HG03520 (cell line): ENCODE measurements at regions not wholly inside any gene's neighbourhood (a gene's known extent, or its start where the extent isn't known, plus 50 kb on each side); places are given as distances from the start of the nearest gene placed in this dataset.
"Not testable (repeated sequence)": the region's sequence is repeated elsewhere in the genome, so short reads cannot be mapped to it uniquely, and the experiment has no call there.

Experiments
- ATAC-seq: cut with Tn5 transposase; IDR thresholded peaks from one replicate; pipeline ENCODE4 v1.9.1; 2021; ENCODE audit warnings: mild to moderate bottlenecking, moderate library complexity; ENCODE audit not compliant: unreplicated experiment

DNA sequence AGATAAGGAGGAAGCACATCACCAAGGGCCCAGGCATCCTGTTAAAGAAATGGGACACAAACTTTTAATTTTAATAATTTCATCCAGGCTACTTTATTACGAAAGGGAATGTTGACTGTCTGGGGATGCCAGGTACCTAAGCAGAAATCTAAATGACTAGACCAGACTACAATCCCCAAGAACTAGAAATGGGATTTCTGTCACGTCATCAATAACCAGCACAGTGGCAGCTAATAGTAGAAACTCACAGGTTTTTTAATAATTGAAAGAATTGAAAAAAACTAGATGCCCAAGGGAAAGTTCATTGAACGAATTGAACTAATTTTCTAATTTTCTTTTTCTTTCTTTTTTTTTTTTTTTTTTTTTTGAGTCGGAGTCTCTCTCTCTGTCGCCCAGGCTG lies 789.3 kb downstream of the IGSF11 start:
- no peak for ATAC-seq

DNA sequence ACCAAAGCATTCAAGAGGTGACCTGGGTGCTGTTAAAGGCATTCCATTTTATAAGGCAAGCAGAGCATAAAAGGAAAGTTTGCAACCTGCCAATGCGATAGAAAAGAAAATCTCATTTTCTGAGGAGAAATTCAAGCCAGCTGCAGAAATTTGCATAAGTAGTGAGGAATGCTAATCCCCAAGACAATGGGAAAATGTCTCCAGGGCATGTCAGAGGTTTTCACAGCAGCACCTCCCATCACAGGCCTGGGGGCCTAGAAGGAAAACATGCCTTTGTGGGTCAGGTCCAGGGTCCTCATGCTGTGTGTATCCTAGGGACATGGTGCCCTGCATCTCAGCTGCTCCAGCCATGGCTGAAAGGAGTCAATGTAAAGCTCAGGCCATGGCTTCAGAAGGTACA lies 775.8 kb downstream of the IGSF11 start:
- ATAC-seq: not testable (repeated sequence)

DNA sequence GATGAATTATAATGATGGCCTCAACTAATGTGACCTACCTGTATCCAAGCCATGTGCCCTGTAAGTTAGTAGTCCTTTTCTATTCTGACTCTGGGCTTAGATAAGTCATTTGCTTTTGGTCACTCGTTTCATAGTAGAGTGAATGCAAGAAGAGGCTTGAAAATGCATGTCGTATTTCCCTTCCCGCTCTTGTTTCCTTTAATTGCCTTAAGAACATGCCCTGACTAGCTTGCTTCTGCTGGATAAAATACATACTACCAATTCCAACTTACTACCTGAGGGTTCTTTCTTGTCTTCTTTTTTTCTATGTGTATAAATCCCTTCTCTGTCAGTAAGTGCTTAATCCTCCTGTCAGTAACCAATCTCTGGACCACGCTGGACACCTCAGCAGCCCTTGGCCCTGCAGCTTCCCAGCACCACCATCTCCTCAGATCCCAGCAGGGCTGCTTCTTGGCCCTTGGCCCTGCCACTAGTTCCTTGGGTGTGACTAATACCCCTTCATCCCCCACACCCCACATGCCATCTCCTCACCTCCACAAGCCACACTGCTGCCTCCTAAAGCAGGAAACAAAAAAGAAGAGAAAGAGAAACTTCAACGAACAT lies 771.7 kb downstream of the IGSF11 start:
- ATAC-seq: no peak

DNA sequence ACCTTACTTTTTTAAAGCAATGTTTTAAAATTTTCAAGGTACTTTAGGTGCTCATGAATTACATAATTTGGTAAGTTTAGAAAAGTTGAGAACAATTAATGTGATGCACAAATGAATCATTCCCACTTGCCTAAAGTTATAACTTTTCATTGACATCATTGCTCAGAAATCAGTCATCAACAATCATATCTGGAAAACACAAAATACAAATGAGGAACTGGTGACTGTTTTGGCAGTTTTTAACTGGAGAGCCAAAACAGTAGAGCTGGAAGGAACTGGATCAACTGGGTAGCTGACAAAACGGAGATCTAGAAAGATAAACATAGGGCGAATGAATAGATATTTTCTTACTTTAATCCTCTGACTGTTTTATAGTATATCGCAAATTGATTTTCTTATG lies 767.1 kb downstream of the IGSF11 start:
- ATAC-seq: no peak

DNA sequence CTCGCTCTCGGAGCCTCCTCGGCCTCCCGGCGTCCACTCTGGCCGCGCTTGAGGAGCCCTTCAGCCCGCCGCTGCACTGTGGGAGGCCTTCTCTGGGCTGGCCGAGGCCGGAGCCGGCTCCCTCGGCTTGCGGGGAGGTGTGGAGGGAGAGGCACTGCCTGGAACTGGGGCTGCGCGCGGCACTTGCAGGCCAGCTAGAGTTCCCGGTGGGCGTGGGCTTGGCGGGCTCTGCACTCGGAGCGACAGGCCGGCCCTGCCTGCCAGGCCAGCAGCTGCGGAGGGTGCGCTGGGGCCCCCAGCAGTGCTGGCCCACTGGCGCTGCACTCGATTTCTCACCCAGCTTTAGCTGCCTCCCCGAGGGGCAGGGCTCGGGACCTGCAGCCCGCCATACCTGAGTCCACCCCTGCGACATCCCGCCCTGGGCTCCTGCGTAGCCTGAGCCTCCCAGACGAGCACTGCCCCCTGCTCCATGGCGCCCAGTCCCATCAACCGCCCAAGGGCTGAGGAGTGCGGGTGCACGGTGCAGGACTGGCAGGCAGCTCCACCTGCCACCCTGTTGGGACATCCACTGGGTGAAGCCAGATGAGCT lies 765.0 kb downstream of the IGSF11 start:
- no peak for ATAC-seq

DNA sequence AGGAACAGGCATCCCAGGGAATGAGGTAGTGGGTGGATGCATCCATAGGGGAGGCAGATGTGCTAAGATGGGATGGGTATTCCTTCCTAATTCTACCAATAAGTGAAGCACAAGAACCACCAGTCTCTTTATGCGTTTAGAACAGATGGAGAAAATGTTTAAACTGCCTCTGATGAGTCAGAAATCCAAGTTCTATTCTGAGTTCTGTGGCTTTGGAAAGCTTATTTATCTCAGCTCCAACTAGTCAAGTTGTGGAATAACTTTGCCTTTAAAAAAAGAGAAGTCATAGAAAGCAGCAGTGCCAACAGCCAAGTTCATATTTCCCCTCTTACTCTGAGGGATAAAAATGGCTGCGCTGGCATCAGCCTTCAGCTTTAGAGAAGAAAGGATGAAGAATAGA lies 761.7 kb downstream of the IGSF11 start:
- ATAC-seq: no peak

DNA sequence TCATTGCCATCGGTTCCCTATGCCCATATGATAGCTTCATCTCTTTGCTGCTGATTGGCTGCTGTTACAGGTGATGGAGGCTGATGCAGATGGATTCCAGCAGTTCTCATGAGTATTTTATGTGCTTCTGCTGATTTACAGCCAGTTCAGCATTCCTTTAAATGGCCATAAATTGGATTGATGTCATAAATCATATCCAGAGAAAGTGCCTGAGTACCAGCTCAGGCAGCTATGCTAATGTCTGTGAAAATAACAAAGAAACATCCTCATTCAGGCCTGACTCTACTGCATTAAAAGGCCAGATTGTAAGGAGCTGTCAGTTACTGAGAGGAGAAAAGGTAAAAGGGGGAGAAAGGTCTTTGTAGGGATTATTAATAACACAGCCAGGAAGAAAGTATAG lies 756.8 kb downstream of the IGSF11 start:
- ATAC-seq: no peak

DNA sequence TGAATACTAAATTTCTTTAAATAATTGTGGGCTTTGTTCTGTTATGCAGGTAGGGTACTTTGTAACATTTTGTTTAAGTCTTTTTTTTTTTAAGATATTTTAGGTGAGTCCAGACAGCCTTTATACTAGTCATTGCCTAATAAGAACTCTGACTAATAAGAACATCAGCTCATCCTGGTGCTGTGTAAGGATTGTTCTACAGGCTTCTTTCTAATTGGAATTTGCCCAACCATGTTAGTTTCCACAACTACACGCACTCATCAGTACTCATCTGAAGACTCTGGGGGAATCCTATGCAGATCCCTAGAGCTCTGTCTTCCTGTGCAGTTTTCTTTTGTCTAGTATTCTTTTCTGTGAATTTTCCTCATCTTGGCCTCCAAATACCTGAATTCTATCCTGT lies 741.8 kb downstream of the IGSF11 start:
- no peak for ATAC-seq

DNA sequence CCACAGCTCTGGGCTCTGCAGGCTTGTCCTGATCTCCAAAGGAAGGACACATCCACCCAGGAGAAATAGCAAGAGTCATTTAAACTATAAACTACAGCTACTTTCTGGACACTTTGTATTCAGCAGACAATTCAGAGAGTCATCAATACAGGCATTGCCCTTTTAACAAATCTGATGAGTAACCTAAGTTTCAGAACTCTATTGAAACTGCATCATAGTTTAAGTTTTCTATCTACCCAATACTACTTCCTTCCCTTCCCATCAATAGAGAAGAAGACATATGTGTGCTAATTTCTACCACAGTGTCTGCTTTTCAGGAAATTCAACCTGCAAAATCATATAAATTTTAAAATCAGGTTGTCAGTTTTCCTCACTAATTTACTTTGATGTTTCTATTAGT lies 736.5 kb downstream of the IGSF11 start:
- peak; percentile 53 for ATAC-seq

DNA sequence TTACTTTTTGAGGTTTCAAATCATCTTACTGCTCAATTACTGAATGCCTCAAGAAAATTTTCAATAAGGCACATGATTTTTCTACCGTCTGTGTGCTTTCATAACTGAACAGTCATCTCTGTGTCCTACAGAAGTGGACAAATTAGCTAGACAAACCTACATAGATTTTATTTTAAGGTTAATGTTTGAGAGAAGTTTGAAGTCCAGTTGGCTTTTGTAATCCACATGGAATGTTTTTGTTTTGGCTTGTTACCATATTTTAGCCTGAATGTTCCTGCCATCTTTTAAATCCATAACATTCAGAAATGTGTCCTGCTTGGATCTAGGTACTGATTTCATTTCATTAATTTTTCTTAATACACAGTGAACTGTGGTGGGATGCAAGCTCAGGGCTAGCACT lies 730.1 kb downstream of the IGSF11 start:
- no peak for ATAC-seq

DNA sequence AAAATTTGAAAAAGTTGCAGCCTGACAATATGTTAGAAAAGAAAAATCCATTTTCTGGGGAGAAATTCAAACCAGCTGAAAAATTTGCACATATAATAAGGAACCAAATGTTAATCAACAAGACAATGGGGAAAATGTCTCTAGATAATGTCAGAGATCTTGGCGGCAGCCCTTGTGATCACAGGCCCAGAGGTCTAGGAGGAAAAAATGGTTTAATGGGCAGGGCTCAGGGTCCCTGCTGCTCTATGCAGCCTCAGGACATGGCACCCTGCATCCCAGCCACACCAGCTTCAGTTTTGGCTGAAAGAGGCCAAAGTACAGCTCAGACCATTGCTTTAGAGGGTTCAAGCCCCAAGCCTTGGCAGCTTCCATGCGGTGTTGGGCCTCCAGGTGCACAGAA lies 701.9 kb downstream of the IGSF11 start:
- no peak for ATAC-seq

DNA sequence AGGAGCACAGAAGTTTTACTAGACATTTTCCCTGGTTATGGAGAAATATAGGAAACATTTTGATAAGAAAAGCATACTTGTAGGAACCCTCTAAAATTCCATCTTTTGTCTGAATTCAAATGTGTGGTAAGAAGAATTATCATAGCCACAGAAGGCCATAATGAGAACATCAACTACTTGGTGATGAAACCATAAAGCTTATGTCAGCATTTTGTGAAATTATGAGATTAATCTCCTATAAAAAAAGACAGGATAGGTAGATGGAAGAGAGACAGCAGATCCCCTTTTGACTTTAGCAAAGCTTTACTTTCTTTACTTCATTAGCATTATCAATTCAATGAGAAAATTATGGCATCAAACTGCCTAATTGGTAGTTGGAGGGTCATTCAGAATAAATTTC lies 697.0 kb downstream of the IGSF11 start:
- no peak for ATAC-seq

DNA sequence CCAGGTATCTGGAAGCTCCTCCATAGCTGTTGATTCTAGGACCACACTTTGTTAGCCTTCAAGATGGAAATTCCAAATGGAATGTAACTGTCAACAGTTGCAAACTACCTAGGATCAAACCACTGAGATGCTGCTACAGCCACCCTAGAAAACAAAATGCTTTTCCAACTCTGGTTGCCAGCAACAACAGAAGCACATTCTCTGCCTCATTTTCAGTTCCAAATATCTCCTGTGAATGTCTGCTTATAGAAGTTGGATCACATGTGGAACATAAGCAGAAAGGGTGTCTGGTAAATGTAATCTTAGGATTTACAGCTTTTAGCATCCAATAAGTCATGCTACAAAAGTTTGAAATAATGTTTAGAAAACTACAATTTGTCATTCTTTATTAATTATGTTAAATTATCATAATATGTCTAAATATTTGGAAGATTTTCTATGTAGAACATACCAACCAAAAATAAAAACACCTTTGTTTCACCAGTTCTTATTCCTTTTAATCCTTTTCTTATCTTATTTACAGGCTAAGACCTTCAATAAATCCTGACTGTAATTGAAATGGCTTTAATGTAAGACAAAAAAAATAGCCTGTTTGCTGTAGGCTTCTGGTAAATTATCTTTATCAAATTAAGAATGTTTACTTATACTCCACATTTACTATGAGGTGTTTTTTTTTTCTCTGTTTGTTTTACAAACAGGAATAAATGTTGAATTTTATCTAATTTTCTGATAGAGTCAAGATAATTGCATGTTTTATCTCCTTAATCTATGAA lies 687.1 kb downstream of the IGSF11 start:
- no peak for ATAC-seq

DNA sequence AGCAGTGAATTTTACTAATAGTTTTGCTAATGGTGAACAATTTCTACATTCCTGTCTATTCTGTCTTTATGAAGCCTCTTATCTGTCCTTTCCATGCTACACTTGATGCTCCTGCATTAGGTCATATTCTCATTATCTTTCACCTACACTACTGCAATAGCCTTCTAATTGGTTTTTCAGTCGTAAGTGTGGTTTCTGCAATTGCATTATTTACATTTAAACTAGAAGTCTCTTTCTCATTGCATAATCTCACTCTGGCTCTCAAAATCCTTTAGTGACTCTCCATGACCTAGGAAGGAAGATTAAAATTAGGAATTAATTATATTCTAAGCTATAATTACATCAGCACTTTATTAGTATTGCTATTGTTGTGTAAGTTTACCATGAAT lies 686.5 kb downstream of the IGSF11 start:
- no peak for ATAC-seq

DNA sequence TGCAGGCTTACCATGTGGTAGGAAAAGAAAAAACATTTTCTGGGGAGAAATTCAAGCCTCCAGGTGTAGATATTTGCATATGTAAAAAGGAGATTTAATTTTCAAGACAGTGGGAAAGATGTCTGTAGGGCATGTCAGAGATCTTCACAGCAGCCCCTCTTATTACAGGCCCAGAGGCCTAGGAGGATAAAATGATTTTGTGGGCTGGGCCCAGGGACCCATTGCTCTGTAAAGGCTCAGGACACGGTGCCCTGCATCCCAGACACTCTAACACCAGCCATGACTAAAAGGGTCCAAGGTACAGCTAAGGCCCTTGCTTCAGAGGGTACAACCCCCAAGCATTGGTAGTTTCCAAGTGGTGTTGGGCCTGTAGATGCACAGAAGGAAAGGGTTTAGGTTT lies 680.1 kb downstream of the IGSF11 start:
- no peak for ATAC-seq

DNA sequence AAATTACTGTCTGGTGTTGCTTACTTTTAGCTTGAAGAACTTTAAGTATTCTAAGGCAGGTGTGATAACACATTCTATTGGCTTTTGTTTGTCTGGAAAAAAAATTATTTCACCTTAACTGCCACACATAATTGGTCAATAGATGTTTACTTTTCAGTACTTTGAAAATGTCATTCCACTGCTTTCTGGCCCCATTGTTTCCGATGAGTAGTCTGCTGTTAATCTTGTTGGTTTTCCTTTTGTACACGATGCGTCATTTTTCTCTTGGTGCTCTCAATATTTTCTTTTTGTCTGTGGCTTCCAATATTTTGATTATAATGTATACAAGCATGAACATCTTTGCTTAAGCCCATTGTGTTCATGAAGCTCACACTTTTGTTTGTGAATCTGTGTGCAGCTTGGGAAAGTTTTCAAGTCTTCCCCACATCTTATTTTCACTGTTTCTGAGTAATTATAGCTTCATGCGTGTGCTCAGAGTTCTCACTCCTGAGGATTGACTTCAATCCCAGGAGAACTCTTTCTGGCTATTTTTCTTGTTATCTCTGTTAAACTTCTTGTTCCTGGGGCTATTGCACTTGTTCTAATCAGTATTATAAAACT lies 664.7 kb downstream of the IGSF11 start:
- no peak for ATAC-seq

DNA sequence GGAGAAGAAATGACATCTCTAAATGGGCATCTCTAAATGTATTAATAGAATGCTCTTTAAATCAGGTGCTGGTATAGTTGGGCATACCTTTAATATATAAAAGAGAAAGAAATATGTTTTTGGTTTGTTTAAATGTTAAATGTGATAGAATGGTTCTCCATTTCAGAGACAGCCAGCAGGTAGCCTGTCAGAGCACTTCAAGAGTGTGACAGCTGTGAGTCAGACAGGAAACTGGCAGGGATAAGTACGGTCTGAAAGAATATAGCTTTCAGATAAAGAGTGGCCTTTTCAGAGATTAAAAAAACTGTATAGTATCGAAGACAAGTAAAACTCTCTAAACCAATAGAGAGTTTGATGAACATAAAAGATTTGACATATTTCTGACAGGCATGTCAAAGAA lies 654.1 kb downstream of the IGSF11 start:
- no peak for ATAC-seq

DNA sequence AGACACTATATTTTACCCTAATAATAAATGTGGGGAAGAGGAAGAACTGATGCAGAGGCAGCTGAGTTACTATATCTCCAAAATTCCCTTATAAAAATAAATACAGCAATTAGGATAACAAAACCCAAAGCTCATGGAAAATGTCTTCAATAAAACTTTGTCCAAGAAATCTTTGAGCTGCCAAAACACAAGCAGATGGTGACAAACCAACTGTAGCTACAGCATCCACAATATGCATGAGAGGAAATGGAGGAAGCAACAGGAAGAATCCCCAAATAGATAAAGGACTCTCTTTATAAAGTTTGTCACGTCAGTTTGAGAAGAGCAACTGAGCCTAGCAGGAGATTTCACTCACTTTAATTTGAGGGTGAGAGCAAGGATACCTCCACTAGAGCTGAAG lies 638.2 kb downstream of the IGSF11 start:
- no peak for ATAC-seq

DNA sequence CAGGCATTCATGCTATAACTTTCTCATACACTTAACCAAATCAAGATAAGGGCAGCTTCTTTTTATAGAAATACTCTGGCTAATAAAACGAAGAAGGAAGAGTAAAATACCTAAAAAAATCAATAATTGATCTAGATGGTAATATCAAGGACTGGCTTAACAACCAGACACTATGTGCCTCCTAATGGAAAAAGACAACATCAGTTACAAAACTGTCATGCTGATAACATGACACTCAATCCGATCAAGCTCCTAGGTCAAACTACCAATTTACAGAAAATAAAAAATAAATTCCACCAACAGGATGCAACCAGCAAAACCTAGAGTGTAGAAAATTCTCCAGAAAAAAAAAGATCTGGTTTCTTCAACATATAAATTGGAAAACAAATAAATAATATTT lies 634.6 kb downstream of the IGSF11 start:
- ATAC-seq: no peak

DNA sequence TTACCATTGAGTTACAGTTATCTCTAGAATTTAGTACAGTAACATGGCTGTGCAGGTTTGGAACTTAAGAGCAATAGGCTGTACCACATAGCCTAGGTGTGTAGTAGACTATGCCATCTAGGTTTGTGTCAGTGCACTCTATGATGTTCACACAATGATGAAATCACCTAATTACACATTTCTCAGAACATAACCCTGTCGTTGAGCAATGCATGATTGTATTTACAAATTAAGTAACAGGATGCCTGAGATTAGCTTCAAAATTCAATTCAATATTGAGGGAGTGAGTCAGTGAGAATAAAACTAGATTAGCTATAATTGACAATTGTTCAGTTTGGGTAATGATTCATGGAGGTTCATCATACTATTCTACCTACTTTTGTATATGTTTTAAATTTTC lies 633.8 kb downstream of the IGSF11 start:
- no peak for ATAC-seq

DNA sequence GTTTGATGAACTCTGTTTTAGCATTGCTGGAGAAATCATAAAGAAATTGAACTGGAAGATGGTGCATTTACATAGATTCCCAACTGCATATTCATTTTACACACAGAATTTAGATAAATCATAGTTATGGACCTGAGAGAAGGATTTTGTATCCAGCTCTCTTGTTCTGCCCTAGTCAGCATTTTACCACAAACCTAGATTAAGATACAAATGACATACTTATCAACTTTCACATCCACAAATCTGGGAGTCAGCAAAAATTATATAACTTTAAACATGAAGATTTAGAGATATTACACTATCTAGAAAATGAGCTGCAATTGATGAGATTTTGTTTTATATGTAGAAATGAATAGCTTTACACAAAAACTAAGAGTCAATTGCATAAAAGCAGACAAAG lies 632.8 kb downstream of the IGSF11 start:
- ATAC-seq: no peak

DNA sequence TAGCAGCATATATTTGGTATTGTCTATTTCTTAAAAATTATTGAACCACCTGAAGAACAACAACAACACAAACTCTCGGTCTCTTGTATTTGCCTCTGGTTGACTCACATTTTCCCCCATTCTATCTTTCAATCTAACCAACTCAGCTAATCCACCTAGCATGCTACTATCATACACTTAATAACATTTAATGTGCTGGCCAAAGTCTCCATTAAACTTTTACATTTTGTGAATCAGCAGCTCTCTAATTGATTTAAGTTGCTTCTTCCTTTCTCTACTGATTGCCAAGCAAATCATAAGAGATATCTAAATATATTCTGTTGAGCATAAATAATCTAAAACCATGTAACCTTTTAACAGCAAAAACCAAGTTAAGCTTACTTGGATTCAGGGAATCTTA lies 631.7 kb downstream of the IGSF11 start:
- ATAC-seq: no peak
